GM12873 (cell line): ENCODE measurements at regions not wholly inside any gene's neighbourhood (a gene's known extent, or its start where the extent isn't known, plus 50 kb on each side); places are given as distances from the start of the nearest gene placed in this dataset.

Experiments used
- CTCF ChIP-seq: IDR thresholded peaks from 2 replicates; pipeline ENCODE4 v1.5.1; 2012; ENCODE audit warnings: low read depth, mild to moderate bottlenecking, moderate library complexity, low read length, control low read depth; ENCODE audit not compliant: insufficient read depth; ENCODE audit errors: missing control alignments

GRCh38 chr18:78129260-78129659, 850.4 kb upstream of the SALL3 start:
- no peak for TF ChIP-seq CTCF

- TF ChIP-seq CTCF = no peak
These were observed 849.1 kb upstream of the SALL3 start for GRCh38 chr18:78130232-78131195.

DNA sequence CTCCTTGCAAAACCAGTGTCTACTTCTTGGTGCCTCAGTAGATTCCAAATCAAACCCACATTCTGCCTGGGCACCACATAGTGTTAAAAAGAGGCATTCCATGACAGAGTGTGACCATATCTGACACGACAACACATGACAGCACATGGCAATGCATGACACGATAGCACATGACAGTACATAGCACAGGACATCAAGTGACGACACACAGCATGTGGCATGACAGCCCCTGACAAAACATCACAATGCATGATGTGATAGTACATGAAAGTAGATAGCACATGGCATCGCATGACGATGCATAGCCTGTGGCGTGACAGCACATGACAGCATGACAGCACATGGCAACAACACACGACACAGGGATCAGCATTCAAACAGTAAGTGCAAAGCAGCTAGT, 845.9 kb upstream of the SALL3 start:
- TF ChIP-seq CTCF = no peak

GRCh38 chr18:78136986-78137385, 842.6 kb upstream of the SALL3 start:
- no peak for TF ChIP-seq CTCF

DNA sequence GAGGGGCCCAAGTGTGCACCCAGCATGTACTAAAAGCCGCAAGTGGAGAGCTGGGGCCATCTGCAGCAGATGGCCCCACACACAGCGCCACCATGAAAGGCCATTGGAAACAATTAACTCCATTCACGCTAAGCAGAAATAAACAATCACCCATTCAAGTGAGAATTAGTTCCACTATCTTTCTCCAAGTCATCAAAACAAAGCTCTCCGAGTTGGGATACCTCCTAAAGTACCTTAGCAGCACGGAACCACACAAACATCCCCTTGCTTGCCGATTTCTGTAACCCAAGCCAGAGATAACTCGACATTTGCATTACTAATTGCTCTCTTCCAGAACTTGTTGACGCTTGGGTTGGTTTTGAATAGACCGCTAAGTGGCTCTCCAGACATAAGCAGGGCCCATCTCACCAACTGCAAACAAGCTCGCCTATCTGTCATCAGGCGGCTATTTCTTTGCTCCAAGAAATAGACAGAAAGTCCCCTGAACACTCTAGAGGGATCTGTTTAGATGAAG, 840.6 kb upstream of the SALL3 start:
- TF ChIP-seq CTCF = no peak

DNA sequence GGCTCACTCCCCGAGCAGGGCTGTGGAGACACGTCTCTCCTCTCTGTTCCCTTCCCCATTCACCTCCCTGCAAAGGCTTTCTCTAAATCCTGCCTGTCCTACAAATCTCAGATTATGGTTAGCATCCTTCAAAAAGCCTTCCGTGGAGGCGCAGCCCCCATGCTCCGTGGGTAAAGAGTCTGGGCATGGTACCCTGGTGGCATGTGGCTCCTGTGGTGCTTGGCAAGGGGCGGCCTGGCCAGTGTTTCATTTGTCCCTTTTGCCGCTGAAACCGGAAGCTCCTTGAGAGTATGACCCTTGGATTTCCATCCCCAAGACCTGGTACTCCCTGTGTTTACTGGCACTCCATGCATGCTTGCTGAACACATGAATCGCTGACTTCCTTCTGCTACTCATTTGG, 839.3 kb upstream of the SALL3 start:
- no peak for TF ChIP-seq CTCF

GRCh38 chr18:78144669-78145068, 834.9 kb upstream of the SALL3 start:
- TF ChIP-seq CTCF = no peak
